DMS53 treated with DMSO at 0.1 percent for 48 hours (cell line): ENCODE measurements at regions not wholly inside any gene's neighbourhood (a gene's known extent, or its start where the extent isn't known, plus 50 kb on each side); places are given as distances from the start of the nearest gene placed in this dataset.

Experiments
- DNase-seq: peaks from one replicate; lab custom pipeline; 2025; ENCODE audit not compliant: unreplicated experiment; lab: John Stamatoyannopoulos, UW

- no peak for DNase-seq
Measured at GRCh38 chr1:106613068-106613467, 443.4 kb upstream of the PRMT6 start.

GRCh38 chr1:106613861-106614260 lies 442.6 kb upstream of the PRMT6 start:
- no peak for DNase-seq

- no peak for DNase-seq
Measured at GRCh38 chr1:106615473-106615872, 441.0 kb upstream of the PRMT6 start.

- no peak for DNase-seq
Measured at GRCh38 chr1:106619080-106619826, 437.2 kb upstream of the PRMT6 start.

- no peak for DNase-seq
Measured at GRCh38 chr1:106619827-106620134, 436.7 kb upstream of the PRMT6 start.

- no peak for DNase-seq
Measured at GRCh38 chr1:106620521-106620954, 435.9 kb upstream of the PRMT6 start.

- DNase-seq = no peak
Measured at GRCh38 chr1:106621853-106622252, 434.6 kb upstream of the PRMT6 start.

GRCh38 chr1:106637566-106637965 lies 418.9 kb upstream of the PRMT6 start:
- no peak for DNase-seq

- no peak for DNase-seq
Measured at GRCh38 chr1:106646261-106646784, 410.2 kb upstream of the PRMT6 start.

- DNase-seq = no peak
Measured at GRCh38 chr1:106646816-106647215, 409.7 kb upstream of the PRMT6 start.

GRCh38 chr1:106651028-106651762 lies 405.3 kb upstream of the PRMT6 start:
- no peak for DNase-seq

- DNase-seq = no peak
Measured at GRCh38 chr1:106659490-106660244, 396.8 kb upstream of the PRMT6 start.

GRCh38 chr1:106675558-106675957 lies 380.9 kb upstream of the PRMT6 start:
- DNase-seq = no peak

- no peak for DNase-seq
Measured at GRCh38 chr1:106676021-106676420, 380.5 kb upstream of the PRMT6 start.

- no peak for DNase-seq
Measured at GRCh38 chr1:106677181-106677580, 379.3 kb upstream of the PRMT6 start.

GRCh38 chr1:106677721-106678120 lies 378.8 kb upstream of the PRMT6 start:
- no peak for DNase-seq

GRCh38 chr1:106678279-106679050 lies 378.0 kb upstream of the PRMT6 start:
- DNase-seq = no peak

GRCh38 chr1:106680216-106680615 lies 376.3 kb upstream of the PRMT6 start:
- no peak for DNase-seq

GRCh38 chr1:106680776-106681344 lies 375.6 kb upstream of the PRMT6 start:
- DNase-seq = no peak

GRCh38 chr1:106681939-106682522 lies 374.4 kb upstream of the PRMT6 start:
- DNase-seq = no peak
